SU-DHL-6 (cell line): ENCODE measurements at regions not wholly inside any gene's neighbourhood (a gene's known extent, or its start where the extent isn't known, plus 50 kb on each side); places are given as distances from the start of the nearest gene placed in this dataset.

Experiments
- CTCF ChIP-seq: fragments of 200-600 bp; sonication (generic); IDR thresholded peaks from one replicate; pipeline ENCODE4 v1.5.1; 2017; ENCODE audit warnings: antibody characterized with exemption, mild to moderate bottlenecking, low read length, moderate library complexity; ENCODE audit not compliant: insufficient read depth, poor library complexity, severe bottlenecking
- EZH2phosphoT487 ChIP-seq: fragments of 200-600 bp; sonication (generic), shearing (Covaris generic); conservative IDR thresholded peaks from 2 replicates; pipeline ENCODE4 v1.6.1; 2018; ENCODE audit warnings: mild to moderate bottlenecking, antibody characterized with exemption, low read length, moderate library complexity, mixed read lengths

DNA sequence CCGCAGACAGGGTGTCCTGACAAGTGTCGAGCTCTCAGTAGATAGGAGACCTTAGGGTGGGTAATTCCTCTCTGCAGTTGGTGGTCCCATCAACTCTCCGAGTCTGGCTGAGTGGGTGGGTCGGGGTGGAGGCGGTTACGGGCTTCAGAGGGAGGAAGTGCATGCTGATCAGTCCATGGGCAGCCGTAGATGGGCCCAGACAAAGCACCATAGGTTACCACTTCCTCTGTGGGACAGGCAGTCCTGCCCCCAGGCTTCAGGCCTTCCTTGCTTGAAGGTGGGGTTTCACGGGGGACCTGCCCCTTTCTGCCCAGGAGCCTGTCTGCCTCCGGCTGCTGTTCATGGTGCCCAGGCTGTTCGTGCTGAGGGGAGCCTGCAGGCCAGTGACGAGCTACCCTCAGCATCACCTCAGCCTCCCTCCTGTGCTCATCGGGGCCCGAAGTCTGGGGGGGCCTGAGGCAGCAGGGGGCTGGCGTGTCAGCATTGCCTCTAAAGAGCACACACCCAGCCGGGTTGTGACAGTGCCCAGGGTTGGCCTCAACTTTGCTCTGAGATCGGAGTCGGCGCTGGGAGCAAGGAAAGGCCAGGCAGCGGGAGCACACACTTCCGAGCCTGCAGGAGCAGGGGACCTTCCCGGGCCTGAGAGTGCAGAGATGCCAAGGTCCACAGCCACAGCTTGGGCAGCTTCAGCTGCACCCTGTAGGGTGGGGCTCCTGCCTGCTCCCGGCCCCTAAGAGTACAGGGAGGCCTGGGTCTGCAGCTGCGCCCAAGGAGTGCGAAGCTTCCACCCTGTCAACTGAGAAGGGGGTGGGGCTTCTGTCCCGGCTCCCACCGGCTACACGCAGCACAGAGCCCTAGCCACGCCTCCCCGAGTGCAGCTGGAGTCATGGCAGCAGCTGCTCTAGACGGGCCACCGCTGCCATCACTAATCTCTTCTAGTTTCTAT is 225.4 kb upstream of the NRIP1 start:
- TF ChIP-seq CTCF (no peak), EZH2phosphoT487 (no peak)
